Astrocyte of the cerebellum (primary cell): ENCODE measurements at regions not wholly inside any gene's neighbourhood (a gene's known extent, or its start where the extent isn't known, plus 50 kb on each side); places are given as distances from the start of the nearest gene placed in this dataset.

Experiments used
- DNase-seq: peaks from one replicate; pipeline ENCODE4 v3.0.0-alpha.2; 2011; ENCODE audit warnings: low read depth
- H3K4me3 ChIP-seq: 2 replicates; pipeline ENCODE4 v1.5.1; 2011; ENCODE audit warnings: mild to moderate bottlenecking, low read depth, low read length, moderate library complexity
- in situ Hi-C: cut with HindIII; loops from 2 replicates; pipeline ENCODE4 v1.10.0; 2017; ENCODE audit warnings: low sequenced_read_pairs
- TF ChIP-seq, protein P1 (sequence below): IDR thresholded peaks from 2 replicates; pipeline ENCODE4 v1.5.1; 2012; ENCODE audit warnings: low read length, low read depth, moderate library complexity, mild to moderate bottlenecking; ENCODE audit errors: missing control alignments

DNA sequence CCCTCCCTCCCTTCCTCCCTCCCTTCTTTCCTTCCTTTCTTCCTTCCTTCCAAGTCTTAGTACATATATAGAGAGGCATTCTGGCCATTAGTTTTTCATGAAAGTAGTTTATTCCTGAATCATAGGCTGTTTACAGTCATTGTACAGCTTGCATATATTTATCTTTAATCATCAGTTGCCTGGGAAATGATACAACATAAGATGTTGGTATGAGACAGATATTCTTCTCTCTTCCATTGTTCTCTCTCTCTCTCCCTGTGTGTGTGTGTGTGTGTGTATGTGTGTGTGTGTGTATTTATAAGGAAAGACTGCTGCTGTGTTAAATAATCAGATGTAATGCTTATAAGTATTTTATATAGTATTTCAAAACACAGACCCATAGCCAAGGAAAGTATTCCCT lies 289.8 kb upstream of the UBE2E3 start:
- TF ChIP-seq, protein P1, sequence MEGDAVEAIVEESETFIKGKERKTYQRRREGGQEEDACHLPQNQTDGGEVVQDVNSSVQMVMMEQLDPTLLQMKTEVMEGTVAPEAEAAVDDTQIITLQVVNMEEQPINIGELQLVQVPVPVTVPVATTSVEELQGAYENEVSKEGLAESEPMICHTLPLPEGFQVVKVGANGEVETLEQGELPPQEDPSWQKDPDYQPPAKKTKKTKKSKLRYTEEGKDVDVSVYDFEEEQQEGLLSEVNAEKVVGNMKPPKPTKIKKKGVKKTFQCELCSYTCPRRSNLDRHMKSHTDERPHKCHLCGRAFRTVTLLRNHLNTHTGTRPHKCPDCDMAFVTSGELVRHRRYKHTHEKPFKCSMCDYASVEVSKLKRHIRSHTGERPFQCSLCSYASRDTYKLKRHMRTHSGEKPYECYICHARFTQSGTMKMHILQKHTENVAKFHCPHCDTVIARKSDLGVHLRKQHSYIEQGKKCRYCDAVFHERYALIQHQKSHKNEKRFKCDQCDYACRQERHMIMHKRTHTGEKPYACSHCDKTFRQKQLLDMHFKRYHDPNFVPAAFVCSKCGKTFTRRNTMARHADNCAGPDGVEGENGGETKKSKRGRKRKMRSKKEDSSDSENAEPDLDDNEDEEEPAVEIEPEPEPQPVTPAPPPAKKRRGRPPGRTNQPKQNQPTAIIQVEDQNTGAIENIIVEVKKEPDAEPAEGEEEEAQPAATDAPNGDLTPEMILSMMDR, result no peak
- in situ Hi-C loops, result no loop called here
- DNase-seq, result no peak
- H3K4me3 ChIP-seq, result no peak overlapping the region

DNA sequence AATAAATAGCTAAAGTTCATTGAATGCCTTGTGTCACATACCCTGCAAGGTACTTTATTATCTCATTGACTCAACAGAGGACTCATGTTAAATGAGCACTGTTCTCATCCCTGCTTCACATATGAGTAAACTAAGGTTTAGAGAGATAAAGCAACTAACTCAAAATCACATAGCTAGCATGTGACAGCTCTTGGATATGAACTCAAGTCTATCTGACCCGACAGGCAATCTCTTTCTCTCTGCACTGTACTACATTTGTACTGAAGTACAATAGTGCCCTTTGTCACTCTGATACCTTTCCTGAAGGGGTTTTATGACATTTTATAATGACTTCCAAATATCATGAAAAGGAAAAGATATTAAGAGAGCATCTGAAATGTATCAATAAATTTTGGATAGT lies 297.5 kb upstream of the UBE2E3 start:
- in situ Hi-C loops, result no loop called here
- no peak overlapping the region for H3K4me3 ChIP-seq
- TF ChIP-seq, protein P1, result no peak
- DNase-seq, result no peak

DNA sequence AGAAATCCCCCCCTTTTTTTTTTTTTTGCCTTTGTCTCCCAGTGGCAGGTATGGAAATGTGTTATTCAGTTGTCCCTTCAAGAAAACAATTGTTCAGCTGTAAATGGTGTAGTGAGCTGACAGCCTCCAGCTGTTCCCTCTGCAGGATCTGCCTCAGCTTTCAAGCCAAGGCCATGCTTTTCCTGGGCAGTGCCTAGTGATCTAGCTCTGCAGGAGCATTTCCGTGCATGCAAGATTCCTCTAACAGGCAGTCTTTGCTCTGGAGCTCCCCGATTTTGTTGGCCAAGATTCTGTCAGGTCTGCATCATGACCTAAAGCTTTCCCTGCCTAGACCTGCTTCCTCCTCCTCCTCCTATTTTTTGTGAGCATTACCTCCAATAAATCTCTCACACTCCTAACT lies 300.7 kb upstream of the UBE2E3 start:
- DNase-seq, result no peak
- in situ Hi-C loops, result no loop called here
- no peak overlapping the region for H3K4me3 ChIP-seq
- TF ChIP-seq, protein P1, result no peak

DNA sequence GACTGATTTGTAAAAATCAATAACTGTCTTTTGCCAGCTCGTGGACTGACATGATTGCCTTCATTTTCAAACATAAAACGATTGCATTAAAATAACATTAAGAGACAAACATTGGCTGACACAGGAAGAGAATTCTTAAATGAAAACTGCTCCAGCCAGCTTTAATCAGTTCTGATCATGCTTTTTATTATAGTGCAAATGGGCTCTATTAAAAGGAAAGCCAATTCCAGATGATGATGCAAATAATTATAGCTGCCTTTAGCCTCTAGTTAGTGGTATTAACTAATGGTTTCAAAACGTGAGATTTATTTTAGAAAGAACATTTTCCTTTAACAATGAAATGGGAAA lies 301.8 kb upstream of the UBE2E3 start:
- no peak overlapping the region for H3K4me3 ChIP-seq
- TF ChIP-seq, protein P1, result no peak
- in situ Hi-C loops, result no loop called here
- no peak for DNase-seq

DNA sequence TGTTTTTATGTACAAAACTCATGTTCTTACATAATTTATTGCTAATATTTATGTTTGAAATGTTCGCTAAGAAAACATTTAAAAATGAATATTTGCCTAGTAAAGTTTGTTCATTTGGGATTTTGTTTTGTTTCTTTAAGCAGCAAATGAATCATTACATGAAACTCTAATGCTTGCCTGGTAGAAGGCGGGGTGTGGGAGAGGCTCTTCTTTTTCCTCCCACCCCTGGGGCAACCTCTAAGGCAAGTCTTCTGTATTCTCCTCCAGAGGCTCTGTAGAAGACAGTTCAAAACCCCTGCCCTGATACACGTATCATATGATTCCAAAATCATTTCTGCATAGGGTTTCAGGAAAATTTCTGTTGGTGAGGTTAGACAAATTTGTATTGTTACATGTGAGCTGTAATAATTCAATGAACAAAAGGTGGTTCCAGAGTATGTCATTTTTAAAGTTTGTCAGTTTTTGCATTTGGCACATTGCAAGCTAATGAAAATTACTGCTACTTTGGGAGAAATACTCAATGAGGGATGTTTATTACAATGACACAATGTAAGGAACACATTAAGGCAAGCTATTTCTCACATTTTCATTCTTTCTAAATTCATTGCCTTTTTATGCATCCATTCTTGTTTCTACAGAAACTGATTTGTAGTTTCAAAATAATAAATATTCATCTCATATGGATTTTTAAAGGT lies 302.3 kb upstream of the UBE2E3 start:
- TF ChIP-seq, protein P1, result no peak
- H3K4me3 ChIP-seq, result no peak overlapping the region
- in situ Hi-C loops, result no loop called here
- no peak for DNase-seq

DNA sequence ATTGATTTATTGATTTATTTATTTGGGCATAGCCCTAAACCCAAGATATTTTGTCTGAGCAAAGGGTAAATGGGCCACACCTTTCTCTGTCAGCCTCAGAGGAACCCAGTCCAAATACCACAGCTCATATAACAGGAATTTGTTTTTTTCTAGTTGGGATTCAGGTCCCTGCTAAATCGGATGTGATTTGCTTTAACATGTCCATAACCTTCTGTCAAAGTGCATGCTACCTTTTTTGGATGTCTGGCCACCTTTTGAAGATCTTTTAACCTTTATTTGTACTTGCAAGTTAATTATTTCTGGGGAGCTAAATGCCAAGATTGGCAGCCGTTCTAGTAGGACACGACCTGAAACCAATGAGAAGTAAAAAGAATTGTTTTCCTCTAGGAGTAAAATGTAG lies 303.2 kb upstream of the UBE2E3 start:
- in situ Hi-C loops, result no loop called here
- TF ChIP-seq, protein P1, result no peak
- DNase-seq, result no peak
- no peak overlapping the region for H3K4me3 ChIP-seq
